Ovary (tissue), 7 donors: ENCODE measurements at regions not wholly inside any gene's neighbourhood (a gene's known extent, or its start where the extent isn't known, plus 50 kb on each side); places are given as distances from the start of the nearest gene placed in this dataset.
"Not testable (repeated sequence)": the region's sequence is repeated elsewhere in the genome, so short reads cannot be mapped to it uniquely, and the experiment has no call there.

Experiments used
- DNase-seq, 5 donors: peaks; one replicate each; pipeline ENCODE4 v3.0.0-alpha.2; 2019 to 2020
- H3K27ac ChIP-seq, 2 donors: fragments of 200-600 bp; one replicate each; pipeline versions ENCODE4 v1.5.1 to v1.8.0; 2019 to 2022
- H3K27me3 ChIP-seq: fragments of 200-600 bp; one replicate; pipeline ENCODE4 v1.8.0; 2022
- H3K36me3 ChIP-seq: fragments of 200-600 bp; sonication (generic); one replicate; pipeline ENCODE4 v1.5.1; 2019
- H3K4me1 ChIP-seq: one replicate; pipeline ENCODE4 v1.8.1; 2013; ENCODE audit warnings: mild to moderate bottlenecking, moderate library complexity; ENCODE audit not compliant: insufficient read depth
- H3K4me3 ChIP-seq: fragments of 200-600 bp; sonication (generic); one replicate; pipeline ENCODE4 v1.5.1; 2017
- H3K9me3 ChIP-seq, 2 donors: fragments of 200-600 bp in 1 of 2; sonication (generic) in 1 of 2; one replicate each; pipeline versions ENCODE4 v1.5.1 to v1.8.1; 2013 to 2019; ENCODE audit warnings: mild to moderate bottlenecking in 1 of 2, moderate library complexity in 1 of 2
- EP300 ChIP-seq: sonication (generic); formaldehyde crosslinking; IDR thresholded peaks from one replicate; pipeline ENCODE4 v1.6.1; 2017; ENCODE audit warnings: antibody characterized with exemption
- POLR2A ChIP-seq: fragments of 450-650 bp; IDR thresholded peaks from one replicate; pipeline ENCODE4 v1.6.1; 2017; ENCODE audit warnings: antibody characterized with exemption, mild to moderate bottlenecking, moderate library complexity
- WGBS, 3 donors: extraction: QIAGEN DNeasy Blood & Tissue Kit in 1 of 3; methylation state at CpG; one replicate each; pipeline versions ENCODE4 v1.1.5 to v1.1.7; 2013 to 2017; 5-methylcytosine and 5-hydroxymethylcytosine counted together
- intact Hi-C, 4 donors: fragments of 100-400 bp; cut with DNase I; formaldehyde crosslinking; loops; one replicate each; pipeline versions ENCODE4 v1.11.0 to v1.15.1; 2022 to 2023
- TF ChIP-seq, protein P1 (sequence below), 3 donors: fragments of 450-650 bp in 2 of 3; fragments of 200-600 bp in 1 of 3; IDR thresholded peaks; one replicate each; pipeline versions ENCODE4 v1.5.1 to v1.8.0; 2016 to 2022; ENCODE audit warnings: antibody characterized with exemption in 3 of 3, mild to moderate bottlenecking in 1 of 3
- donor health status: DM: no; HTN: no; CAD: no; lungs with moderate emphysema.
- donor health status: DM: no; HTN: no; CAD: no.
- donor health status: Bipolar disorder and iron deficiency.
- donor health status: DM: no; HTN: no; CAD: no.
- donor health status: DM: yes; HTN: yes; CAD: no.

DNA sequence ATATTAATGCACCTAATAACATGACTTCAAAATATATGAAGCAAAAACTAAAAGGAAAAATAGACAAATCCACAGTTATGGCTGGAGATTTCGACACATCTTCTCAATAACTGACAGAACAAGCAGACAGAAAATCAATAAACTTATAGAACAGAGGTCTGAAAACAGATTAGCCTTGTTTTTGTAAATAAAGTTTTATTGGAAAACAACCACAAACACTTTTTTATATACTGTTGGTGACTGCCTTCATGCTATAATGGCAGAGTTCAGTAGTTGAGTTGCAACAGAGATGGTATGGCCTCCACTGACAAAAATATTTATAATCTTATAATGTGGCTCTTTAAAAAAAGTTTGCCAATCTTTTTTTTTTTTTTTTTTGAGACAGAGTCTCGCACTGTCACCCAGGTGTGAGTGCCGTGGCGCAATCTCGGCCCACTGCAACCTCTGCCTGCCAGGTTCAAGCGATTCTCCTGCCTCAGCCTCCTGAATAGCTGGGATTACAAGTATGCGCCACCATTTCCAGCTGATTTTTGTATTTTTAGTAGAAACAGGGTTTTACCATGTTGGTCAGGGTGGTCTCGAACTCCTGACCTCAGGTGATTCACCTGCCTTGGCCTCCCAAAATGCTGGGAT is 52.2 kb upstream of the GATA2 start:
- H3K27ac ChIP-seq, result no peak overlapping the region
- intact Hi-C loops, result no loop called here
- 88 to 97% (median 94%) methylated on average over 8 of the region's 8 CpGs for WGBS, 3 donors
- H3K9me3 ChIP-seq, result no peaks in the 10 kb centered on the region
- TF ChIP-seq, protein P1, sequence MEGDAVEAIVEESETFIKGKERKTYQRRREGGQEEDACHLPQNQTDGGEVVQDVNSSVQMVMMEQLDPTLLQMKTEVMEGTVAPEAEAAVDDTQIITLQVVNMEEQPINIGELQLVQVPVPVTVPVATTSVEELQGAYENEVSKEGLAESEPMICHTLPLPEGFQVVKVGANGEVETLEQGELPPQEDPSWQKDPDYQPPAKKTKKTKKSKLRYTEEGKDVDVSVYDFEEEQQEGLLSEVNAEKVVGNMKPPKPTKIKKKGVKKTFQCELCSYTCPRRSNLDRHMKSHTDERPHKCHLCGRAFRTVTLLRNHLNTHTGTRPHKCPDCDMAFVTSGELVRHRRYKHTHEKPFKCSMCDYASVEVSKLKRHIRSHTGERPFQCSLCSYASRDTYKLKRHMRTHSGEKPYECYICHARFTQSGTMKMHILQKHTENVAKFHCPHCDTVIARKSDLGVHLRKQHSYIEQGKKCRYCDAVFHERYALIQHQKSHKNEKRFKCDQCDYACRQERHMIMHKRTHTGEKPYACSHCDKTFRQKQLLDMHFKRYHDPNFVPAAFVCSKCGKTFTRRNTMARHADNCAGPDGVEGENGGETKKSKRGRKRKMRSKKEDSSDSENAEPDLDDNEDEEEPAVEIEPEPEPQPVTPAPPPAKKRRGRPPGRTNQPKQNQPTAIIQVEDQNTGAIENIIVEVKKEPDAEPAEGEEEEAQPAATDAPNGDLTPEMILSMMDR (IDR thresholded peaks at IDR 0.05), result no peak
- no peak for TF ChIP-seq EP300
- TF ChIP-seq POLR2A, result no peak
- no peak for DNase-seq
- H3K36me3 ChIP-seq, result no peaks in the 10 kb centered on the region
- H3K4me3 ChIP-seq, result no peak overlapping the region
- H3K4me1 ChIP-seq, result peaks cover 5% of the 10 kb centered on the region
- H3K27me3 ChIP-seq, result no peaks in the 10 kb centered on the region

DNA sequence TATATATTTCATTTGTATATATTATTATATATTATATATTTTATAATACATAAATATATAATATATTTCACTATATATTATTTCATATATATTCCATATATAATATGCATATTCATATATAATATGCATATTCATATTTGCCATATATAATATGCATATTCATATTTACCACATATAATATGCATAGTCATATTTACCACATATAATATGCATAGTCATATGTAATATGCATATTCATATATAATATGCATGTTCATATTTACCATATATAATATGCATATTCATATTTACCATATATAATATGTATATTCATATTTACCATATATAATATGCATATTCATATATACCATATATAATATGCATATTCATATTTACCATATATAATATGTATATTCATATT is 51.2 kb upstream of the GATA2 start:
- intact Hi-C loops, result no loop called here
- H3K27me3 ChIP-seq, result no peaks in the 10 kb centered on the region
- no peak for DNase-seq
- peaks cover 2% of the 10 kb centered on the region for H3K4me1 ChIP-seq
- no peak overlapping the region for H3K27ac ChIP-seq
- H3K4me3 ChIP-seq, result no peak overlapping the region
- no peaks in the 10 kb centered on the region for H3K36me3 ChIP-seq
- no peaks in the 10 kb centered on the region for H3K9me3 ChIP-seq
- TF ChIP-seq EP300, result no peak
- TF ChIP-seq, protein P1 (IDR thresholded peaks at IDR 0.05), result no peak
- no peak for TF ChIP-seq POLR2A

DNA sequence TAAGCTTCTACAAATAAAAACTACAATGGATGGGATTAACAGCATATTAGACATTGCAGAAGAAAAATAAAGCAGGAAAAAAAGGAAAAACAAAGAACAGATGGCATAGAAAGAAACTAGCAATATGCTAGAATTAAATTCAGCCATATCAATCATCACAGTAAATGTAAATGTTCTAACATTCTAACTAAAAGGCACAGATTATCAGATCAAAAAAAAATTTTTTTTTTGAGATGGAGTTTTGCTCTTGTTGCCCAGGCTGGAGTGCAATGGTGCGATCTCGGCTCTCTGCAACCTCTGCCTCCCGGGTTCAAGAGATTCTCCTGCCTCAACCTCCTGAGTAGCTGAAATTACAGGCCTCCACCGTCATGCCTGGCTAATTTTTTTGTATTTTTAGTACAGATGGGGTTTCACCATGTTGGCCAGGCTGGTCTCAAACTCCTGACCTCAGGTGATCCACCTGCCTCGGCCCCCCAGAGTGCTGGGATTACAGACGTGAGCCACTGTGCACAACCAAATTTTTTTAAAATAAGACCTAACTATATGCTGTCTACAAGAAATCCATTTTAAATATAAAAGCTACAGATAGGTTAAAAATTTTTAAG is 50.7 kb upstream of the GATA2 start:
- 78 to 88% (median 84%) methylated on average over 6 of the region's 6 CpGs for WGBS, 3 donors
- intact Hi-C loops, DNase-seq, H3K4me1 ChIP-seq, H3K36me3 ChIP-seq, H3K4me3 ChIP-seq, H3K27ac ChIP-seq, H3K27me3 ChIP-seq, H3K9me3 ChIP-seq: not testable (repeated sequence)
